Stimulated activated CD8-positive, alpha-beta memory T cell treated with anti-CD3 and anti-CD28 coated beads, Interleukin-12 subunit alpha, Interleukin-12 subunit beta, amount 100 ng/mL, for 24 hours (primary cell): ENCODE measurements at regions not wholly inside any gene's neighbourhood (a gene's known extent, or its start where the extent isn't known, plus 50 kb on each side); places are given as distances from the start of the nearest gene placed in this dataset.
"Not testable (repeated sequence)": the region's sequence is repeated elsewhere in the genome, so short reads cannot be mapped to it uniquely, and the experiment has no call there.

Experiments
- DNase-seq: peaks from one replicate; pipeline ENCODE4 v3.0.0-alpha.2; 2020; ENCODE audit errors: extremely low read depth

- no peak for DNase-seq
Measured at GRCh38 chr2:124967325-124967724, 942.2 kb downstream of the CNTNAP5 start.

- DNase-seq = no peak
Measured at GRCh38 chr2:124970030-124970429, 944.9 kb downstream of the CNTNAP5 start.

GRCh38 chr2:124973396-124973795 is 948.3 kb downstream of the CNTNAP5 start:
- no peak for DNase-seq

- no peak for DNase-seq
Measured at GRCh38 chr2:124975224-124975623, 950.1 kb downstream of the CNTNAP5 start.

GRCh38 chr2:124975648-124976047 is 950.6 kb downstream of the CNTNAP5 start:
- no peak for DNase-seq

GRCh38 chr2:124978597-124978996 is 953.5 kb downstream of the CNTNAP5 start:
- no peak for DNase-seq

- DNase-seq = no peak
Measured at GRCh38 chr2:124983595-124983994, 958.5 kb downstream of the CNTNAP5 start.

- no peak for DNase-seq
Measured at GRCh38 chr2:124985270-124985669, 960.2 kb downstream of the CNTNAP5 start.

- no peak for DNase-seq
Measured at GRCh38 chr2:124986136-124986535, 961.0 kb downstream of the CNTNAP5 start.

- DNase-seq = not testable (repeated sequence)
Measured at GRCh38 chr2:124986870-124987269, 961.8 kb downstream of the CNTNAP5 start.

- DNase-seq = not testable (repeated sequence)
Measured at GRCh38 chr2:124987436-124987835, 962.3 kb downstream of the CNTNAP5 start.

- no peak for DNase-seq
Measured at GRCh38 chr2:124988111-124988510, 963.0 kb downstream of the CNTNAP5 start.

- no peak for DNase-seq
Measured at GRCh38 chr2:124988794-124989193, 963.7 kb downstream of the CNTNAP5 start.

GRCh38 chr2:124993809-124994208 is 968.7 kb downstream of the CNTNAP5 start:
- DNase-seq = no peak

GRCh38 chr2:124995185-124995912 is 970.3 kb downstream of the CNTNAP5 start:
- DNase-seq = no peak

- no peak for DNase-seq
Measured at GRCh38 chr2:124996406-124996805, 971.3 kb downstream of the CNTNAP5 start.

- no peak for DNase-seq
Measured at GRCh38 chr2:124999906-125000305, 974.8 kb downstream of the CNTNAP5 start.

- no peak for DNase-seq
Measured at GRCh38 chr2:125004106-125004800, 979.2 kb downstream of the CNTNAP5 start.

- DNase-seq = no peak
Measured at GRCh38 chr2:125006676-125007075, 981.6 kb downstream of the CNTNAP5 start.

GRCh38 chr2:125028721-125029120 is 1003.6 kb downstream of the CNTNAP5 start:
- not testable (repeated sequence) for DNase-seq

GRCh38 chr2:125033871-125034270 is 1008.8 kb downstream of the CNTNAP5 start:
- no peak for DNase-seq

- DNase-seq = no peak
Measured at GRCh38 chr2:125037135-125037653, 1012.1 kb downstream of the CNTNAP5 start.

GRCh38 chr2:125041846-125042245 is 1016.8 kb downstream of the CNTNAP5 start:
- DNase-seq = no peak
